Epidermal melanocyte (primary cell): ENCODE measurements at regions not wholly inside any gene's neighbourhood (a gene's known extent, or its start where the extent isn't known, plus 50 kb on each side); places are given as distances from the start of the nearest gene placed in this dataset.

Source experiments
- DNase-seq: peaks from one replicate; pipeline ENCODE4 v3.0.0; 2011; ENCODE audit warnings: low spot score; ENCODE audit not compliant: insufficient read length

GRCh38 chr6:56005426-56005825 is 130.0 kb upstream of the BMP5 start:
- no peak for DNase-seq

DNA sequence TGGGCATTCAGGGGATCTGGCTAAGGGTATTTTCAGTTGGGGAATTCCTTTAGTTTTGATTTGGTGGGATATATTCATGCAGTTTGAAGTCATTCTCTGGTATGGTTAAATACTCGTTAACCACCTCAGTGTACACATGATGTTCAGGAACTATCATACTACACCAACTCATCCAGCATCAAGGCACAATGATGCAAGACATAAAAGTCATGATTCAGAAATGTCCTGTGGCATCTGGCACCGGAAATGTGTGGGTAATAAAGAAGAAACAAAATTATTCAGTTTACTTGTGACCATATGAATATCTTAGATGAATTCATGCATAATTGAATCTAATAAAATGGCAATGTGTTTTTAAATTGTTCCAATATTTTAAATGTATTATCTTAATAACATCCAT is 129.0 kb upstream of the BMP5 start:
- no peak for DNase-seq

DNA sequence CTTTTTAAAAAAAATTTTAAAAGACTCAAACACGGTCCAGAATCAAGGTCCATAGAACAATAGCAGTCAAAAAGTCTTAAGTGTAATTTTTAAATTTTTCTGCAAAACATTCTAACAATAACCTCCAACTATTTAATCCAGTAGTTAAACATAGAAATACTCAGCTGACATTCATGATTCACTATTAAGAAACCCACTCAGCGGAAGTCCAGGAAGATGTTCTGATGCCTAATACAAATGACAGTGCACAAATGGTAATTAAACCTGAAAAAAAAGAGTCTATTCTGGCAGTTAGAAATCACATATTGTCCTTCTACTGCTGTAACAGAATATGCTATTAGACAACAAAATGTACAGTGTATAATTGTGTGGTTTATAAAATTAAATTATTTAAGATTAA is 128.2 kb upstream of the BMP5 start:
- DNase-seq, result no peak

DNA sequence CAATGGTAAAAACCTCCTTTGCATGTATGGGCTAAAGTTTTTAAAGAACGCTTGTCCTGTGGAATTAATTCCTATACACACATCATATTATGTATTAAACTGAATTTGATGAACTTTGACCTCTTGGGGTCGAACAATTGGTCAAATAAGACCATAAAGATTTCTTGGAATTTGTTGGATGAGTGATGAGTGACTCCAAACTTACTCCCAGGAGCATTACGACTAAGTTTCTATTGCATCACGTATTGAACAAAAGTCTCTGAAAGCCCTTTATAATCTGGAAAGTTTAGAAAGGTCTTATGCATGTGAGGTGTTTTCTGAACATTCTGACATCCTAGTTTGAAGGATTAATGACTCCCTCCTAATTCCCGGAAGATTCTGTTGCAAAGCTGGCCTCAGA is 126.9 kb upstream of the BMP5 start:
- DNase-seq, result no peak

DNA sequence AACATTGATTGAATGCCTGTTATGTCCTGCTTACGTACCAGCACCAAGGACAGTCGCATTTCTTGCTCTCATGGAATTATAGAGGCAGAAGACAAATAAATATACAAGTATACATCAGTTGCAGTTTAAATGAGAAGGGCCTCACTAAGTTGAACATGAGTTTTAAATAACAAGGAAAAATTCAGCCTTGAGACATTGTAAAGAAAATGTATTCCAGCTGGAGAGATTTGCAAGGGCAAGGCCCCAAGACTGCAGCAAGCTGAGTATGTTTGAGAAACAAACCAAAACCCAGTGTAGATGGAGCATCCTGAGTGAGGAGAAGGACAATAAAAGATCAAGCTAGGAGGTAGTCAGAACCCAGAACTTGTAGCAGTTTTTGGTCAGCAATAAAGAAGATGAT is 123.2 kb upstream of the BMP5 start:
- no peak for DNase-seq

GRCh38 chr6:55997223-55997874 is 122.0 kb upstream of the BMP5 start:
- no peak for DNase-seq

DNA sequence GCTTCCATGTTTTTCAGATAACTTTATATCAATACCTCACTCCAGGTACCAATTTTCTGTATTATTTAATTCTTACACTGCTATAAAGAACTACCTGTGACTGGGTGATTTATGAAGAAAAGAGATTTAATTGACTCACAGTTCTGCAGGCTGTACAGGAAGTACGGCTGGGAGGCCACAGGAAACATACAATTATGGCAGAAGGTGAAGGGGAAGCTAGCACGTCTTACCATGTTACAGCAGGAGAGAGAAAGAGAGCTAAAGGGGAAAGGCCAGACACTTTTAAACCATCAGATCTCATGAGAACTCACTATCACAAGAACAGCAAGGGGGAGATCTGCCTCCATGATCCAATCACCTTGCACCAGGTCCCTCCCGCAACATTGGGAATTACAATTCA is 119.1 kb upstream of the BMP5 start:
- no peak for DNase-seq

DNA sequence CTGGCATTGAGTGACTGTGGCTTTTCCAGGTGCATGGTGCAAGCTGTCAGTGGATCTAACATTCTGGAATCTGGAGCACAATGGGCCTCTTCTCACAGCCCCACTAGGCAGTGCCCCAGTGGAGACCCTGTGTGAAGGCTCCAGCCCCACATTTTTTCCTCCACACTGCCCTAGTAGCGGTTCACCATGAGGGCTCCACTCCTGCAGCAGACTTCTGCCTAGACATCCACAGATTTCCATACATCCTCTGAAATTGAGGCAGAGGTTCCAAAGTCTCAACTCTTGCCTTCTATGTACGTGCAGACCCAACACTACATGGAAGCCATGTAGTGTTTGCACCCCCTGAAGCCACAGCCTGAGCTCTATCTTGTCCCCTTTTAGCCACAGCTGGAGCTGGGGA is 118.0 kb upstream of the BMP5 start:
- no peak for DNase-seq

DNA sequence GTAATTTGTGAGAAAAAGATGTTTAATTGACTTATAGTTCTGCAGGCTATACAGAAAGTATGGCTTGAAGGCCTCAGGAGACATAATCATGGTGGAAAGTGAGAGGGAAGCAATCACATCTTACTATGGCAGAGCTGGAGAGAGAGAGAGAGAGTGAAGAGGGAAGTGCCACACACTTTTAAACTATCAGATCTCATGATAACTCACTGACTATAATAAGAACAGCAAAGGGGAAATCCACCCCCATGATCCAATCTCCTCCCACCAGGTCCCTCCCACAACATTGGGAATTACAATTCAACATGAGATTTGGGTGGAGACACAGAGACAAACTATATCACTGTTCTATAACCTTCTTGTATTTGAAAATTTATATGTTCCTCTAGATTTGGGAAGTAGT is 117.2 kb upstream of the BMP5 start:
- DNase-seq, result no peak

GRCh38 chr6:55985309-55985708 is 109.9 kb upstream of the BMP5 start:
- no peak for DNase-seq

DNA sequence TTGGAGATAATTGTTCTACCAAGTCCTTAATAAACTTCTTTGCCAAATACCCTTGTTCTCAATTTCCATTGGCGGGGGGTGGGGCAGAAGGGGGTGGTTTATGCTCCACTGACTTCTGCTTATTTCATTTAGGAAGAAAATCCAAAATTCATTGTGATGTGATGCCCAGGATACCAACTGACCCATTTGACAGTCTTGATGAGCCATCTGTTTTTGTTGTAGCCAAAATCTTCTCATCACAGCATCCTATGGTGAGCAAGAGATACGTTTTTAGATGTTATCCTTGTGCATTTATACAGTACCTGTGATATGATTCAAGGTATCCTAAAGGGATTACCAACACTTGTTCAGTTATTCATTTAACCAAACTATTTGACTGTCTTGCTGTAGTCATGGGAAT is 108.5 kb upstream of the BMP5 start:
- no peak for DNase-seq

GRCh38 chr6:55981660-55982059 is 106.3 kb upstream of the BMP5 start:
- DNase-seq, result no peak

- peak; percentile 39 for DNase-seq
These were observed 105.3 kb upstream of the BMP5 start for GRCh38 chr6:55980627-55981211.

DNA sequence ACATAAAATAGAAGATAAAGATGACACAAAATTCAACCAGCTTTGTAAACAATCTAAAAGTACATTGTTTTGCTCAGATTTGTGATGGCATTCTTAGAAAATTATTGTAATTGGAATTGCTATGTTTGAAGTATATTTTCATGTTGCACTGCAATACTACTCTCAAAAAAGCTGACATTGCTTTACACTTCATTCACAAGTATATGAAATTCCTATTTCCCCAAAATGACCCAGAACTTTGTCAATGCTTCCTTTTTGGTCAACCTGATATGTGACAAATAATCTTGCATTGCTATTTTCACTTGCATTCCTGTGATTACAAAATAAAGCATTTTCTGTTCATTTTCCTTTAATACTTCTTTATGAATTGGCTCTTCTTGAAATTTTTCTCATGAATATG is 104.1 kb upstream of the BMP5 start:
- DNase-seq, result no peak

- DNase-seq, result no peak
These were observed 102.7 kb upstream of the BMP5 start for GRCh38 chr6:55977959-55978665.

DNA sequence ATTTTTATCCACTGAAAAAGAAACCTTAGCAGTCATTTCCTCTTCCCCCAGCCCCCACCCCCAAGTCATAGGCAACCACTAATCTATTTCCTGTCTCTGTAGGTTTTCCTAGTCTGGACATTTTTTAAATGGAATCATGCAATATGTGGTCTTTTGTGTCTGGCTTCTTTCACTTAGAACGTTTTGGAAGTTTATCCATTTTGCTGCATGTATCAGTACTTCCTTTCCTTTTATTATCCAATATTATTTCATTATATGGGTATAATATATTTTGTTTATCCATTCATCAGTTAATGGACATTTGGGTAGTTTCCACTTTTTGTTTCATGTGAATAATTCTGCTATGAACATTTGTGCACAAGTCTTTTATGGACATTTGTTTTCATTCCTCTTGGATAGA is 99.3 kb upstream of the BMP5 start:
- DNase-seq, result no peak

DNA sequence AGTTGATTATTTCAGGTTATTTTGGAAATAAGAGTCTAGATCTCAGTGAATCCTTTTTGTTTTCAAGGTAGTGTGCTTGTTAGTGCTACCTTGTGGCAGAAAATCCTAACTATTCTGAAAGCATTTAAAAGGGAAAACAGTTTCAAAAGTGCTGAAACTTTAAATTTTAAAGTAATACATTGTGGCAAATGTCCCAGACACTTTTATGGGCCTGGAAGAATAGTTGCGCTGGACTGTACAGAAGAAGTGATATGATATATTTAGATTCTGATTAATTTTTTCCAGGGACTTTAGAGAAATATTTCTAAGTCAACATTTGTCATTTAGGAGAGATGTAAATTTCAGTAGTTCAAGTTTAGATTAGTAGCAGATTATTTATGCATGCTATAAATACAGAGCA is 96.7 kb upstream of the BMP5 start:
- no peak for DNase-seq

DNA sequence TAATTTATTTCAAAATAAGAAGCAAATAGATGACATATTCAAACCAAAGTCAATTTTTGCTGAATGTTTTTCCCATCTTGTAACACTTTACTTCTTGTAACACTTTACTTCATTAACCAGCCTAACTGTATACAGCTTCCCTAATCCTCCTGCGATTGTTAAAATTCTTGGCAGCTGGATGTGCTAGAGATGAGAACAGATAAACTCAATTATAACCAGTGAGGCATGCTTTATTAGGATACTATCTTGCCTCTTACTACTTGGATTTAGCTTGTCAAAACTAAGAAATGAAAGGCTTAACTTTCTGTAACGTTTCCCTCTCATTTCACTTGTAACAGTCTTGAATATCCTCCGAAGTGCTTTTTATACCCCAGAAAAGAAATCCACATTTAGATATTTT is 94.1 kb upstream of the BMP5 start:
- DNase-seq, result no peak

DNA sequence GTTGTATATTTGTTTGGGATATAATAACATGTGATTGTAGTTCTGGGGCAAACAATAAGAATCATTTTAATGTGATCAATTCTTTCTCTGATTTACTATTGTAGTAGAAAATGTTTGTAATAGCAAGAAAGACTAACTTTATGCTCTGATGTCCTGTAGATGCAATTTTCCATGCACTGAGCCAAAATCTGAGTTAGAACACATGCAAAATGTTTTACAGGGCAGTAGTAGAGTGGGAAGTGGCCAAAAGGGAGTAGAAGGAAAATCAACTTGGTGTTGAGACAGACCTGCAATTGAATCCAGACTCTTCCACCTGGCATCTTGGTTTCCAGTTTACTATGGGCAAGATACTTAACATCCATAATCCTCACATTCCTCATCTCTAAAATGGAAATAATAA is 93.5 kb upstream of the BMP5 start:
- DNase-seq, result no peak

GRCh38 chr6:55964136-55964535 is 88.7 kb upstream of the BMP5 start:
- DNase-seq, result no peak

GRCh38 chr6:55963301-55963700 is 87.9 kb upstream of the BMP5 start:
- no peak for DNase-seq

DNA sequence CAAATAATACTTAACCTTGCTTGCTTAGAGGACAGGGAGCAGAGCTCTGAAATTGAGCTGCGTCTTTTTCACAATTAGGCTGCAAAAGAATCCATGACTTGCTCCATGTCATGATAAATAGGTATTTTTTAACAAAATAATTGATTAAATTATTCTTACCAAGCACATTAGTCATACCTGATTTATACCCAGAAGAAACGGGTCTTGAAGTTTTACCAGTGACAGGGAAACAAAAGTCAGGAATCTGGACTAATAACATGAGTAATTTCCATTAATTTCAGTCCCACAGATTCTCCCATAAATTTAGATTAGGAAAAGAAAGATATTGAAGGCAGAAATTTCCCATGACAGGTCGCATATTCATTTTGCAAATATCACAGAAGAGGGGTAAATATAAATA is 85.0 kb upstream of the BMP5 start:
- DNase-seq, result no peak

GRCh38 chr6:55958790-55959189 is 83.4 kb upstream of the BMP5 start:
- no peak for DNase-seq
